IMR-90 (cell line): ENCODE measurements at regions not wholly inside any gene's neighbourhood (a gene's known extent, or its start where the extent isn't known, plus 50 kb on each side); places are given as distances from the start of the nearest gene placed in this dataset.

Experiments
- ATAC-seq: fragments of 200-7000 bp; cut with Tn5 transposase; 2 replicates; pipeline ENCODE4 v1.9.1; 2020; ENCODE audit warnings: low read depth, mild to moderate bottlenecking, moderate library complexity
- BruUV-seq: library from RNA; stranded (reverse); fragments of 400-500 nt; replicated peaks from 2 replicates; lab custom pipeline; 2021; lab: Mats Ljungman, UMichigan
- CTCF ChIA-PET: fragments of 300-600 bp; formaldehyde crosslinking; extraction: SDS; loops from one replicate; lab custom pipeline; 2021; ENCODE audit warnings: antibody characterized with exemption; lab: Yijun Ruan, JAX
- POLR2A ChIA-PET: fragments of 300-600 bp; sonication (Branson Sonifier 250); formaldehyde crosslinking; loops from one replicate; lab custom pipeline; 2022; ENCODE audit warnings: antibody characterized with exemption; ENCODE audit not compliant: unreplicated experiment; lab: Charles Lee
- DNase-seq: peaks from one replicate; pipeline ENCODE4 v3.0.0; 2013
- H2AFZ ChIP-seq: replicated peaks from 2 replicates; pipeline ENCODE3; 2013; ENCODE audit warnings: low read length, mild to moderate bottlenecking; ENCODE audit not compliant: poor library complexity
- H2AK5ac ChIP-seq: 2 replicates; pipeline ENCODE4 v1.6.1; 2013; ENCODE audit warnings: low read depth, low read length, inconsistent platforms
- H2AK9ac ChIP-seq: replicated peaks from 2 replicates; pipeline ENCODE3; 2013; ENCODE audit warnings: mild to moderate bottlenecking, low read depth, low read length, moderate library complexity; ENCODE audit not compliant: poor library complexity
- H2BK120ac ChIP-seq: 2 replicates; pipeline ENCODE4 v1.6.1; 2013; ENCODE audit warnings: low read depth, low read length, inconsistent platforms
- H2BK15ac ChIP-seq: 3 replicates; pipeline ENCODE4 v1.6.1; 2013; ENCODE audit warnings: low read depth, low read length, inconsistent platforms
- H2BK20ac ChIP-seq: 2 replicates; pipeline ENCODE4 v1.6.1; 2013; ENCODE audit warnings: low read depth, mild to moderate bottlenecking, inconsistent platforms, low read length, moderate library complexity
- H2BK5ac ChIP-seq: 2 replicates; pipeline ENCODE4 v1.6.1; 2013; ENCODE audit warnings: mild to moderate bottlenecking, low read depth, low read length, inconsistent platforms; ENCODE audit not compliant: poor library complexity, severe bottlenecking
- H3K14ac ChIP-seq: replicated peaks from 2 replicates; pipeline ENCODE4 v1.6.1; 2013; ENCODE audit warnings: low read depth, low read length, inconsistent platforms
- H3K18ac ChIP-seq: 2 replicates; pipeline ENCODE4 v1.6.1; 2013; ENCODE audit warnings: low read depth, low read length, control low read depth
- H3K23ac ChIP-seq: 2 replicates; pipeline ENCODE4 v1.6.1; 2013; ENCODE audit warnings: low read depth, low read length, inconsistent platforms
- H3K27ac ChIP-seq: 2 replicates; pipeline ENCODE4 v1.5.1; 2013; ENCODE audit warnings: mild to moderate bottlenecking, control low read depth, low read length; ENCODE audit not compliant: insufficient read depth
- H3K27me3 ChIP-seq: 2 replicates; pipeline ENCODE4 v1.6.1; 2013; ENCODE audit warnings: low read length; ENCODE audit not compliant: control insufficient read depth, insufficient read depth
- H3K36me3 ChIP-seq: 2 replicates; pipeline ENCODE4 v1.6.1; 2013; ENCODE audit warnings: low read length, mixed read lengths; ENCODE audit not compliant: control insufficient read depth, insufficient read depth
- H3K4ac ChIP-seq: 2 replicates; pipeline ENCODE4 v1.6.1; 2013; ENCODE audit warnings: low read depth, low read length, inconsistent platforms
- H3K4me1 ChIP-seq: 2 replicates; pipeline ENCODE4 v1.6.1; 2013; ENCODE audit warnings: low read length, mixed read lengths; ENCODE audit not compliant: control insufficient read depth, insufficient read depth
- H3K4me2 ChIP-seq: 2 replicates; pipeline ENCODE4 v1.6.1; 2013; ENCODE audit warnings: low read depth, mild to moderate bottlenecking, control low read depth, low read length, moderate library complexity
- H3K4me3 ChIP-seq: 2 replicates; pipeline ENCODE4 v1.5.1; 2013; ENCODE audit warnings: low read depth, mild to moderate bottlenecking, control low read depth, low read length, moderate library complexity; ENCODE audit not compliant: insufficient read depth
- H3K56ac ChIP-seq: 2 replicates; pipeline ENCODE4 v1.6.1; 2013; ENCODE audit warnings: low read length, inconsistent platforms; ENCODE audit not compliant: insufficient read depth; ENCODE audit errors: extremely low read depth
- H3K79me1 ChIP-seq, 2 experiments: 2 replicates each; pipeline ENCODE4 v1.6.1; 2013; ENCODE audit warnings: low read length in 2 of 2, inconsistent platforms in 1 of 2, low read depth in 1 of 2
- H3K9ac ChIP-seq: 2 replicates; pipeline ENCODE4 v1.6.1; 2013; ENCODE audit warnings: low read depth, low read length, control low read depth
- H3K9me1 ChIP-seq: 2 replicates; pipeline ENCODE4 v1.6.1; 2013; ENCODE audit warnings: low read length, inconsistent platforms; ENCODE audit not compliant: insufficient read depth
- H3K9me3 ChIP-seq: 2 replicates; pipeline ENCODE4 v1.6.1; 2013; ENCODE audit warnings: low read length; ENCODE audit not compliant: control insufficient read depth, insufficient read depth
- H4K20me1 ChIP-seq: 2 replicates; pipeline ENCODE4 v1.6.1; 2013; ENCODE audit warnings: low read length, inconsistent platforms; ENCODE audit not compliant: insufficient read depth
- H4K5ac ChIP-seq: 2 replicates; pipeline ENCODE4 v1.6.1; 2013; ENCODE audit warnings: mild to moderate bottlenecking, low read depth, low read length, control low read depth
- H4K8ac ChIP-seq, 2 experiments: 2 replicates each; pipeline ENCODE4 v1.6.1; 2013; ENCODE audit warnings: low read depth in 2 of 2, low read length in 2 of 2, control low read depth in 1 of 2, inconsistent platforms in 1 of 2
- H4K91ac ChIP-seq: 2 replicates; pipeline ENCODE4 v1.6.1; 2013; ENCODE audit warnings: low read depth, low read length, inconsistent platforms; ENCODE audit not compliant: insufficient read depth
- BHLHE40 ChIP-seq: fragments of 150-350 bp; IDR thresholded peaks from 2 replicates; pipeline ENCODE4 v1.6.1; 2016; ENCODE audit warnings: mild to moderate bottlenecking, low read depth, low read length
- CEBPB ChIP-seq: IDR thresholded peaks from 2 replicates; pipeline ENCODE4 v1.6.1; 2012; ENCODE audit warnings: low read depth, low read length, improper control_type of control experiment
- CHD1 ChIP-seq: IDR thresholded peaks from 2 replicates; pipeline ENCODE4 v1.6.1; 2012; ENCODE audit warnings: low read depth, low read length, improper control_type of control experiment
- CTCF ChIP-seq: conservative IDR thresholded peaks from 2 replicates; pipeline ENCODE4 v1.5.1; 2012; ENCODE audit warnings: mild to moderate bottlenecking, low read depth, low read length, improper control_type of control experiment
- ELK1 ChIP-seq: fragments of 150-350 bp; IDR thresholded peaks from 2 replicates; pipeline ENCODE4 v1.6.1; 2016; ENCODE audit warnings: low read depth, mild to moderate bottlenecking, low read length, moderate library complexity, borderline replicate concordance
- FOS ChIP-seq: fragments of 150-350 bp; IDR thresholded peaks from 2 replicates; pipeline ENCODE4 v1.6.1; 2016; ENCODE audit warnings: low read depth, low read length
- MAFK ChIP-seq: IDR thresholded peaks from 2 replicates; pipeline ENCODE4 v1.6.1; 2012; ENCODE audit warnings: low read depth, low read length, improper control_type of control experiment
- MAZ ChIP-seq: IDR thresholded peaks from 2 replicates; pipeline ENCODE4 v1.6.1; 2012; ENCODE audit warnings: low read depth, mild to moderate bottlenecking, low read length, improper control_type of control experiment, moderate library complexity, borderline replicate concordance
- MXI1 ChIP-seq: IDR thresholded peaks from 2 replicates; pipeline ENCODE4 v1.6.1; 2012; ENCODE audit warnings: low read depth, mild to moderate bottlenecking, low read length, moderate library complexity, borderline replicate concordance
- NFE2L2 ChIP-seq: fragments of 150-350 bp; IDR thresholded peaks from 2 replicates; pipeline ENCODE4 v1.6.1; 2016; ENCODE audit warnings: low read depth, mild to moderate bottlenecking, low read length
- POLR2A ChIP-seq: IDR thresholded peaks from 2 replicates; pipeline ENCODE4 v1.6.1; 2012; ENCODE audit warnings: mild to moderate bottlenecking, low read depth, low read length
- RAD21 ChIP-seq: IDR thresholded peaks from 2 replicates; pipeline ENCODE4 v1.6.1; 2012; ENCODE audit warnings: low read length, improper control_type of control experiment
- RCOR1 ChIP-seq: IDR thresholded peaks from 2 replicates; pipeline ENCODE4 v1.6.1; 2012; ENCODE audit warnings: mild to moderate bottlenecking, low read length, improper control_type of control experiment; ENCODE audit not compliant: insufficient replicate concordance
- RFX5 ChIP-seq: IDR thresholded peaks from 2 replicates; pipeline ENCODE4 v1.8.0; 2012; ENCODE audit warnings: low read depth, mild to moderate bottlenecking, low read length, moderate library complexity
- SMC3 ChIP-seq: fragments of 150-350 bp; IDR thresholded peaks from 2 replicates; pipeline ENCODE4 v1.6.1; 2016; ENCODE audit warnings: low read depth, mild to moderate bottlenecking, antibody characterized with exemption, low read length, moderate library complexity
- WGBS, 2 experiments: methylation state at CpG; one replicate each; pipeline versions ENCODE4 v1.1.5 to v1.1.7; 2013; ENCODE audit warnings: missing lambda C conversion rate in 2 of 2; ENCODE audit not compliant: insufficient read length in 1 of 2; ENCODE audit errors: extremely low coverage in 2 of 2; 5-methylcytosine and 5-hydroxymethylcytosine counted together
- dilution Hi-C: fragments of 300-500 bp; cut with HindIII; formaldehyde crosslinking; loops from one replicate; pipeline ENCODE4 v1.14.3; 2018; ENCODE audit warnings: low sequenced_read_pairs; ENCODE audit not compliant: unreplicated experiment
- in situ Hi-C: fragments of 300-500 bp; cut with MboI; formaldehyde crosslinking; loops from 3 replicates; pipeline ENCODE4 v1.14.3; 2019; ENCODE audit warnings: low sequenced_read_pairs, inconsistent platforms, mixed read lengths
- intact Hi-C: fragments of 100-400 bp; cut with micrococcal nuclease; formaldehyde crosslinking; loops from 2 replicates; pipeline ENCODE4 v1.10.0; 2022
- TF ChIP-seq, protein P1 (sequence below): fragments of 150-350 bp; IDR thresholded peaks from 2 replicates; pipeline ENCODE4 v1.6.1; 2017; ENCODE audit warnings: mild to moderate bottlenecking, antibody characterized with exemption, low read length, low read depth

- Histone ChIP-seq H4K5ac (no peak overlapping the region), H3K4me3 (no peak overlapping the region), H3K9me1 (no peaks in the 10 kb centered on the region), H4K20me1 (no peaks in the 10 kb centered on the region), H4K91ac (no peak overlapping the region), H3K4ac (no peak overlapping the region), H3K18ac (no peak overlapping the region), H2AFZ (no peak overlapping the region), H2BK5ac (no peak overlapping the region), H2AK9ac (no peak overlapping the region), H3K79me1 (no peaks in the 10 kb centered on the region), H2BK120ac (no peak overlapping the region), H2BK20ac (no peak overlapping the region), H3K14ac (no peak overlapping the region), H3K4me1 (no peaks in the 10 kb centered on the region), H3K36me3 (no peaks in the 10 kb centered on the region), H3K27me3 (no peaks in the 10 kb centered on the region), H4K8ac (no peak overlapping the region), H3K4me2 (no peak overlapping the region), H3K9me3 (peaks cover 4% of the 10 kb centered on the region), H2AK5ac (no peak overlapping the region), H3K9ac (no peak overlapping the region), H3K56ac (no peak overlapping the region), H3K23ac (no peak overlapping the region), H3K27ac (no peak overlapping the region), H2BK15ac (no peak overlapping the region)
- TF ChIP-seq, protein P1, sequence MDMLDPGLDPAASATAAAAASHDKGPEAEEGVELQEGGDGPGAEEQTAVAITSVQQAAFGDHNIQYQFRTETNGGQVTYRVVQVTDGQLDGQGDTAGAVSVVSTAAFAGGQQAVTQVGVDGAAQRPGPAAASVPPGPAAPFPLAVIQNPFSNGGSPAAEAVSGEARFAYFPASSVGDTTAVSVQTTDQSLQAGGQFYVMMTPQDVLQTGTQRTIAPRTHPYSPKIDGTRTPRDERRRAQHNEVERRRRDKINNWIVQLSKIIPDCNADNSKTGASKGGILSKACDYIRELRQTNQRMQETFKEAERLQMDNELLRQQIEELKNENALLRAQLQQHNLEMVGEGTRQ = no peak
- TF ChIP-seq MAZ = no peak
- no peak for TF ChIP-seq ELK1
- TF ChIP-seq CEBPB = no peak
- no peak for TF ChIP-seq RAD21
- TF ChIP-seq MAFK = no peak
- TF ChIP-seq RFX5 = no peak
- no peak for TF ChIP-seq CHD1
- no peak for TF ChIP-seq MXI1
- no peak for TF ChIP-seq FOS
- no peak for TF ChIP-seq RCOR1
- no peak for TF ChIP-seq CTCF
- TF ChIP-seq SMC3 = no peak
- no peak for TF ChIP-seq BHLHE40
- no peak for TF ChIP-seq POLR2A
- TF ChIP-seq NFE2L2 = no peak
- dilution Hi-C loops (no loop called here), intact Hi-C loops (no loop called here), in situ Hi-C loops (no loop called here)
- ChIA-PET POLR2A (no interaction called here), CTCF (no interaction called here)
- ATAC-seq = no peak
- DNase-seq = no peak
- WGBS, 2 experiments = no CpG with 5 or more reads among the region's 2 CpGs
- no TSS peak for BruUV-seq
These were observed 60.3 kb upstream of the MALRD1 start for GRCh38 chr10:18988338-18988737.
